SK-N-SH treated with all-trans-retinoic acid at 6 μM for 48 hours (cell line): ENCODE measurements at regions not wholly inside any gene's neighbourhood (a gene's known extent, or its start where the extent isn't known, plus 50 kb on each side); places are given as distances from the start of the nearest gene placed in this dataset.

Experiments used
- ARNTL ChIP-seq: fragments of 450-650 bp; formaldehyde crosslinking; IDR thresholded peaks from 2 replicates; pipeline ENCODE4 v1.5.0; 2020; ENCODE audit warnings: low read depth, mild to moderate bottlenecking, moderate library complexity, borderline replicate concordance
- CSRNP3 ChIP-seq: fragments of 250-450 bp; sonication (Bioruptor Pico); IDR thresholded peaks from 2 replicates; pipeline ENCODE4 v1.5.1; 2021; ENCODE audit warnings: mild to moderate bottlenecking, moderate library complexity
- ISL1 ChIP-seq: fragments of 250-450 bp; sonication (Bioruptor Pico); IDR thresholded peaks from 2 replicates; pipeline ENCODE4 v2.1.2; 2022; ENCODE audit warnings: mild to moderate bottlenecking, moderate library complexity
- PATZ1 ChIP-seq: fragments of 250-450 bp; sonication (Bioruptor Pico); IDR thresholded peaks from 2 replicates; pipeline ENCODE4 v1.8.0; 2020; ENCODE audit warnings: mild to moderate bottlenecking, moderate library complexity, borderline replicate concordance
- RARB ChIP-seq: fragments of 250-450 bp; sonication (Bioruptor Pico); IDR thresholded peaks from 2 replicates; pipeline ENCODE4 v1.8.0; 2021; ENCODE audit warnings: mild to moderate bottlenecking, moderate library complexity
- TSHZ2 ChIP-seq: fragments of 250-450 bp; sonication (Bioruptor Pico); IDR thresholded peaks from 2 replicates; pipeline ENCODE4 v1.5.0; 2020; ENCODE audit warnings: mild to moderate bottlenecking, moderate library complexity
- ZFP30 ChIP-seq: fragments of 450-650 bp; formaldehyde crosslinking; IDR thresholded peaks from 2 replicates; pipeline ENCODE4 v1.5.0; 2022; ENCODE audit warnings: mild to moderate bottlenecking, moderate library complexity
- ZNF70 ChIP-seq: fragments of 450-650 bp; formaldehyde crosslinking; IDR thresholded peaks from 2 replicates; pipeline ENCODE4 v1.5.0; 2020; ENCODE audit warnings: mild to moderate bottlenecking, moderate library complexity
- TF ChIP-seq, protein P1 (sequence below): fragments of 250-450 bp; sonication (Bioruptor Pico); IDR thresholded peaks from 2 replicates; pipeline ENCODE4 v1.8.0; 2021; ENCODE audit warnings: low read depth, mild to moderate bottlenecking, moderate library complexity, borderline replicate concordance

DNA sequence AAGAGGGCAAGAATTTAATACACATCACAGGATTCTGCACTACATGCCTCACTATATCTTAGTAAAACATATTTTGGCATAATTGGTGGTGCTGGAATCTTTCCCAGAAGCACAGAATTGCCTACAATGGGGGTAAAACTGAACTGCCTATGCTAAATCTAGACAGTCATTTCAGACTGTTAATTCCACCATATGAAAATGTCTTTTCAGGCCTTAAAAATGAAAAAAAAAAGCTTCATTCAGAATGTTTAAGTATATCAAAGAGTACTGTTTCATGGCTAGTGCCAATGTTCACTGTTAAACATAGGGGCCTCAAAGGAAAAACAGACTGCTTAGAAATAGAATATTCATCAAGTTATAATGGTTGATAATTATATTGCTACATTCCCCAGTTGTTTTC, 797.0 kb downstream of the PCDH19 start:
- no peak for TF ChIP-seq CSRNP3 (CRISPR knock-in tag)
- no peak for TF ChIP-seq RARB (CRISPR knock-in tag)
- TF ChIP-seq PATZ1 (CRISPR knock-in tag): no peak
- TF ChIP-seq TSHZ2 (CRISPR knock-in tag): no peak
- TF ChIP-seq, protein P1, sequence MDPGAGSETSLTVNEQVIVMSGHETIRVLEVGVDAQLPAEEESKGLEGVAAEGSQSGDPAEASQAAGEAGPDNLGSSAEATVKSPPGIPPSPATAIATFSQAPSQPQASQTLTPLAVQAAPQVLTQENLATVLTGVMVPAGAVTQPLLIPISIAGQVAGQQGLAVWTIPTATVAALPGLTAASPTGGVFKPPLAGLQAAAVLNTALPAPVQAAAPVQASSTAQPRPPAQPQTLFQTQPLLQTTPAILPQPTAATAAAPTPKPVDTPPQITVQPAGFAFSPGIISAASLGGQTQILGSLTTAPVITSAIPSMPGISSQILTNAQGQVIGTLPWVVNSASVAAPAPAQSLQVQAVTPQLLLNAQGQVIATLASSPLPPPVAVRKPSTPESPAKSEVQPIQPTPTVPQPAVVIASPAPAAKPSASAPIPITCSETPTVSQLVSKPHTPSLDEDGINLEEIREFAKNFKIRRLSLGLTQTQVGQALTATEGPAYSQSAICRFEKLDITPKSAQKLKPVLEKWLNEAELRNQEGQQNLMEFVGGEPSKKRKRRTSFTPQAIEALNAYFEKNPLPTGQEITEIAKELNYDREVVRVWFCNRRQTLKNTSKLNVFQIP (CRISPR knock-in tag): no peak
- TF ChIP-seq ISL1 (CRISPR knock-in tag): no peak
- TF ChIP-seq ZFP30 (CRISPR knock-in tag): no peak
- no peak for TF ChIP-seq ARNTL (CRISPR knock-in tag)
- TF ChIP-seq ZNF70: no peak
